Vagina (tissue), 2 donors: ENCODE measurements at regions not wholly inside any gene's neighbourhood (a gene's known extent, or its start where the extent isn't known, plus 50 kb on each side); places are given as distances from the start of the nearest gene placed in this dataset.

Experiments
- POLR2A ChIP-seq, 2 donors: fragments of 450-650 bp; IDR thresholded peaks; one replicate each; pipeline ENCODE4 v1.6.1; 2017; ENCODE audit warnings: antibody characterized with exemption in 2 of 2, mild to moderate bottlenecking in 2 of 2, moderate library complexity in 2 of 2
- POLR2AphosphoS5 ChIP-seq, 2 donors: sonication (generic); formaldehyde crosslinking; IDR thresholded peaks; one replicate each; pipeline ENCODE4 v1.9.0; 2017; ENCODE audit warnings: antibody characterized with exemption in 2 of 2, mild to moderate bottlenecking in 2 of 2, low read depth in 1 of 2; ENCODE audit not compliant: insufficient read depth in 1 of 2
- TF ChIP-seq, protein P1 (sequence below), 3 experiments: fragments of 450-650 bp in 2 of 3; fragments of 200-600 bp in 1 of 3; sonication (generic) in 1 of 3; IDR thresholded peaks; one replicate each; pipeline ENCODE4 v1.5.1; 2017 to 2019; ENCODE audit warnings: antibody characterized with exemption in 3 of 3, mild to moderate bottlenecking in 2 of 3, moderate library complexity in 2 of 3

DNA sequence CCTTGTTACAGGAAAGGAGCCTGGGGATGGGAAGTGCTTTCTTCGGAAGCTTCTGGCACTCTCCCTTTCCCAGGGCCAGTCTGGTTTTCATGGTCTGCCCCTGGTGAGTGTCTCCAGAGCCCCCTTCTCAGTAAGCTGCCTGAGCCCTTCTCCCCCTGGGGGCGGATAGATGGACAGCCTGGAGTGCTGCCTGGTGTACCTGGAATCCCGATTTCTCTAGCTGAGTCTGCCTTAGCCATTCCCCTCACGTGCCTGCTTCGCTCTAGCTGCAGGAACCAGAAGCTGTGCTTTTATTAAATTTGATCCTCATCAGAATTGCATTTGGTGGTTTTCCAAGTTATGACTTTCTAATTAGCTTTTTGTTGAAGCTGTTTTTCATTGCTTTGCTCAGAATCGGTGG is 152.9 kb upstream of the NAV2 start:
- TF ChIP-seq, protein P1, sequence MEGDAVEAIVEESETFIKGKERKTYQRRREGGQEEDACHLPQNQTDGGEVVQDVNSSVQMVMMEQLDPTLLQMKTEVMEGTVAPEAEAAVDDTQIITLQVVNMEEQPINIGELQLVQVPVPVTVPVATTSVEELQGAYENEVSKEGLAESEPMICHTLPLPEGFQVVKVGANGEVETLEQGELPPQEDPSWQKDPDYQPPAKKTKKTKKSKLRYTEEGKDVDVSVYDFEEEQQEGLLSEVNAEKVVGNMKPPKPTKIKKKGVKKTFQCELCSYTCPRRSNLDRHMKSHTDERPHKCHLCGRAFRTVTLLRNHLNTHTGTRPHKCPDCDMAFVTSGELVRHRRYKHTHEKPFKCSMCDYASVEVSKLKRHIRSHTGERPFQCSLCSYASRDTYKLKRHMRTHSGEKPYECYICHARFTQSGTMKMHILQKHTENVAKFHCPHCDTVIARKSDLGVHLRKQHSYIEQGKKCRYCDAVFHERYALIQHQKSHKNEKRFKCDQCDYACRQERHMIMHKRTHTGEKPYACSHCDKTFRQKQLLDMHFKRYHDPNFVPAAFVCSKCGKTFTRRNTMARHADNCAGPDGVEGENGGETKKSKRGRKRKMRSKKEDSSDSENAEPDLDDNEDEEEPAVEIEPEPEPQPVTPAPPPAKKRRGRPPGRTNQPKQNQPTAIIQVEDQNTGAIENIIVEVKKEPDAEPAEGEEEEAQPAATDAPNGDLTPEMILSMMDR (IDR thresholded peaks at IDR 0.05), result no peak
- TF ChIP-seq POLR2A (IDR thresholded peaks at IDR 0.05), result no peak
- TF ChIP-seq POLR2AphosphoS5 (IDR thresholded peaks at IDR 0.05; ENCODE audit: insufficient read depth in 1 of 2, low read depth in 1 of 2), result no peak
